Lower leg skin (tissue), 3 donors: ENCODE measurements at regions not wholly inside any gene's neighbourhood (a gene's known extent, or its start where the extent isn't known, plus 50 kb on each side); places are given as distances from the start of the nearest gene placed in this dataset.

ENCODE experiments used
- POLR2A ChIP-seq, 2 donors: fragments of 450-650 bp; IDR thresholded peaks; one replicate each; pipeline ENCODE4 v1.6.1; 2016 to 2017; ENCODE audit warnings: antibody characterized with exemption in 2 of 2, mild to moderate bottlenecking in 1 of 2, moderate library complexity in 1 of 2
- TF ChIP-seq, protein P1 (sequence below), 3 donors: fragments of 450-650 bp; IDR thresholded peaks; one replicate each; pipeline ENCODE4 v1.5.1; 2016; ENCODE audit warnings: antibody characterized with exemption in 3 of 3, mild to moderate bottlenecking in 3 of 3, moderate library complexity in 2 of 3

DNA sequence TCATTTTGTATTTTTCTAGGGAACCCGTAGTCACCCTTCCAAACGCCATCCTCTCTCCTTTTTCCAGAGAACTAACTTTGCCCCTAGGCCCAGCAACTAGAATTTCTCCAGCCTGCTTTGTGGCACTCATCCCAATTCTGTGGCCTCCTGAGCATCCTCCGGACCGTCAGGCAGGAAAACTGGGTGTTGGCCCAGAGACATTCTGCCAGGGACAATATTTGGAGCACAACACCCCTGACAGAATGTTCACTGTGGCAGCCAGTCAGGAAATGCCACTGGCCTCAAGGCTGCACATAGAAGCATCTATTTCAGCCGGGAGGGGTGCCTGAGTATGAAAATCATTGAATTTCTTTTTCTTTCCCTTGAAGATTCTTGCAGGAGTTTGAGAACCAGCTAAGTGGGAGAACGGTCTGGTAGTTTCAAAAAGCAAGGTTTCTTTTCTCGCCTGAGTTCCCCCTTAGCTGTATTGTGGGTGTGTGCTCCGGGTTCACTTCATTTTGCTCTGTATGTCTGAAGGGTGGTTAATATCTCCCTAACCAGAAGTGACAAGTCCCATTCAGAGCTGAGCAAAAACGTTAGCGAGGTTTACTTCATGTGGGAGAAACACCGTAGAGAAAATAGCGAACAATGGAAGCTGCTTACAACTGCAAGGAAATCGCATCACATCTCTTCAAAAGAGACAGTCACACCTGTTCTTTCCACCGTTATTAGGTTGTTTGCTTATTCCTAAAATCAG, 108.1 kb upstream of the TPM1 start:
- TF ChIP-seq, protein P1, sequence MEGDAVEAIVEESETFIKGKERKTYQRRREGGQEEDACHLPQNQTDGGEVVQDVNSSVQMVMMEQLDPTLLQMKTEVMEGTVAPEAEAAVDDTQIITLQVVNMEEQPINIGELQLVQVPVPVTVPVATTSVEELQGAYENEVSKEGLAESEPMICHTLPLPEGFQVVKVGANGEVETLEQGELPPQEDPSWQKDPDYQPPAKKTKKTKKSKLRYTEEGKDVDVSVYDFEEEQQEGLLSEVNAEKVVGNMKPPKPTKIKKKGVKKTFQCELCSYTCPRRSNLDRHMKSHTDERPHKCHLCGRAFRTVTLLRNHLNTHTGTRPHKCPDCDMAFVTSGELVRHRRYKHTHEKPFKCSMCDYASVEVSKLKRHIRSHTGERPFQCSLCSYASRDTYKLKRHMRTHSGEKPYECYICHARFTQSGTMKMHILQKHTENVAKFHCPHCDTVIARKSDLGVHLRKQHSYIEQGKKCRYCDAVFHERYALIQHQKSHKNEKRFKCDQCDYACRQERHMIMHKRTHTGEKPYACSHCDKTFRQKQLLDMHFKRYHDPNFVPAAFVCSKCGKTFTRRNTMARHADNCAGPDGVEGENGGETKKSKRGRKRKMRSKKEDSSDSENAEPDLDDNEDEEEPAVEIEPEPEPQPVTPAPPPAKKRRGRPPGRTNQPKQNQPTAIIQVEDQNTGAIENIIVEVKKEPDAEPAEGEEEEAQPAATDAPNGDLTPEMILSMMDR (IDR thresholded peaks at IDR 0.05), result no peak
- TF ChIP-seq POLR2A (IDR thresholded peaks at IDR 0.05), result no peak
